SK-N-MC (cell line): ENCODE measurements at regions not wholly inside any gene's neighbourhood (a gene's known extent, or its start where the extent isn't known, plus 50 kb on each side); places are given as distances from the start of the nearest gene placed in this dataset.

Source experiments
- EZH2 ChIP-seq: fragments of 200-600 bp; sonication (generic); IDR thresholded peaks from one replicate; pipeline ENCODE4 v1.6.1; 2017; ENCODE audit warnings: antibody characterized with exemption
- POLR2AphosphoS5 ChIP-seq: IDR thresholded peaks from 2 replicates; pipeline ENCODE4 v1.6.1; 2012; ENCODE audit warnings: mild to moderate bottlenecking, low read depth, low read length, borderline replicate concordance

DNA sequence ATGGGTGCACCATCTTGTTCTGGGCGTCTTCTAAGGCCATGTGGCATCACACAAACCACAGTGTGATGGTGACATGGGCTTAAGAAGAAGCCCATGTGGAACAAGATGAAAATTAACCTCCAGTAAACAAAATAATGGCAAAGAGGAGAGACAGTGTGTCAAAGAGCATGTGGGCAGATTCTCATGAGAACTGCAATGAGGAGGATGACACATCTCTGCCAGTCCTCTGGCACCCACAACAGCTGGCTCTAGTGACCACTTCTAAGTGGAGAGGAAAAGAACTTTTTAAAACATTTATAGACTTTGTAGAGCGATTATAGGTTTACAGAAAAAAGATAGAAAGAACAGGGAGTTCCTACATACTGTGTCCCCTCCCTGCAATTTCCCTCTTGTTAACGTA, 401.4 kb downstream of the ATP23 start:
- no peak for TF ChIP-seq EZH2
- TF ChIP-seq POLR2AphosphoS5: no peak
